ENCODE measurements at regions not wholly inside any gene's neighbourhood (a gene's known extent, or its start where the extent isn't known, plus 50 kb on each side); places are given as distances from the start of the nearest gene placed in this dataset.
A peak's percentile ranks its signal among the peaks of the same experiment; 100 is the strongest.
"Not testable (repeated sequence)": the region's sequence is repeated elsewhere in the genome, so short reads cannot be mapped to it uniquely, and the experiment has no call there.

DNA sequence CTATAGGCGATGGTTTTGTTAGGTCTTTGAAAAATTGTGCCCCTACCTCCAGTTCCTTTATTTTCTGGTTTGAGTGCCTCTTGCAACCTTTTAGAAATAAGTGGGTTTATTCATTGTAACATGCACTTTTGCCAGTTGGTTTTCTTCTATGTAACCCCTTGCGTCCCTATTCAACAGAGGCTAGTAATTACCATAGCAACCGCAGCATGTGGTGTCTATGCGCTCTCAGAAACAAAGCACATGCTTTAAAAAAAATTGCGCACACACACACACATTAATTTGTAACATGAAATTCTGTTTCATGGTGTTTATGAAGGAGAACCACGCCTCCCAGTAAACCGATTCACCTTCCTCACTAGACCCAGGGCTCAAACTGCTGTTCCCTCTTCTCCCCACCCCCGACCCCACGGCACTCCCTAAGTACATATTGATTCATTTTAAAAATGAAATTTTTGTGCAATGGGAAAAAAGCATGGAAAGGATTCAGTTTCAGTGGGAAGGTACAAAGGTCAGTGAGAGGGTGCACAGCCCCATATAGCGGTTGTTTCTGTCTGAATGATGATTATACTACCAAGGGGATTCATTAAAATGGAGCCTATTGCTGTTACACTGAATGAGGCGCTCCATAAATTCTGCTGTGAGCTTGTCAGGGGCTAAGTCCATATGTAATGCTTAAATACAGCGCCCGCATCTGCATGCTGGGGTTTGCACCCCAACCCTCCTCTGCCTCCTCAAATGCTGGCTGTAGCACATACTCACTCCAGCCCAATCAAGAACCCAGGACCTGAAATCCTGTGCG lies 206.9 kb downstream of the ICOS start:
- DNase-seq (ENCODE audit: low read depth), result no peak

DNA sequence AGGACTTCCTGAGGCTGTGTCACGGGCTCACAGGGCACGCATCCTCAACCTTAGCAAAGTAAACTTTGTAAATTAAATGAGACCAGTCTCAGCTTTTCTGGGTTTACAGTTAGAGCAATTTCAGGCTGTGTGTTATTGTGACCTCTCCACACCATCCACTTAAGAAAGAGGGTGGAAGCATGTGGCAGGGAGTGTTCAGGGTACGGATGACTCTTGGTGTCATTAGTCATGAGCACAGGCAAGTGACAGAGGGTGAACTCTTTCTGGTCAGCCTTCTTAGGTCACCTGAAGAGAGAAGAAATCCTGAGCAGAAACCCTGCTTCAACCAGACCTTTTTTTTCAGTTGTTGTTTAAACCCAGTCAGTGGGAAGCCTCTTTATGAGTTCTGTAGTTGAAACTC lies 207.9 kb downstream of the ICOS start:
- no peak for DNase-seq (ENCODE audit: low read depth)

DNA sequence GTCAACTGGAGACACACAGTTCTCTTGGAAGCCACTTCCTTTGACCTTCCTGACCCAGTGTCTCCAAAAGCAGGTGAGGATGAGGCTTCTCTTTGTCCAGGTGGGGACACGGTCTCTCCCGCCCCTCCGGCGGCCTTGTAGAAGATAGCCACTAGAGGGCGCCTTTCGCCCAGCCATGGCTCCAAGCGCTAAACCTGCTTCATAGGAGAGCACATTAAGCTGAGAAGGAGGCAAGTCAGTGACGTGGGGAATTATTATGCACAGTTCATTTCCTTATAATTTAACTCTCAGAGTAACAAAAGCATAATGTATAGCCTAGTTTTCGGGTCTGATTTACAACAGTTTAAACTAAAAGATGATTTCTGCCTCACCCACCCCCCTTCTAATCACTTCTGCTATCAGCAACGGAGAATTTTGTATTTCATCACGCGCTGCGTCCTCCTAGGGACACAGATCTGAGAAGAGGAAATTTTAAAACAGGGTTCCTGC lies 208.7 kb downstream of the ICOS start:
- peak; percentile 68 for DNase-seq (ENCODE audit: low read depth)

DNA sequence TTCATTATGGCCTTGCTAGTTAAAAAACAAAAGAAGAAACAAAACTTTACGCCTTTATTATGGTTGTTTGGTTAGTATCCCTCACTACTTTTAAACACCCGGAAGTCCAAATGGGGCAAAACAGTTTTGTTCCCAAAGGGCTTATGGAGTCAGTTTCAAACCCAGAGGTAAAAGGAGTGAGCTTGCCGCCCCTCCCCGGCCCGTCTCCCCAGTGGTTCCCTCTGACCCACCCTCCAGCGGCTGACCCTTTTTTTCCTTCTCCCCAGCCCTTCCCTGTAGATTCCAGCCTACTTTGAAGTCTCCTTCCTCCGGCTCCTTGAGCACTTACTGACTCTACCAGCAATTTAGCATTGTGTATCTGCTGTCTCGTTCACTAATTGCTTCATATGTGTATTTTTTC lies 209.2 kb downstream of the ICOS start:
- DNase-seq (ENCODE audit: low read depth), result no peak

DNA sequence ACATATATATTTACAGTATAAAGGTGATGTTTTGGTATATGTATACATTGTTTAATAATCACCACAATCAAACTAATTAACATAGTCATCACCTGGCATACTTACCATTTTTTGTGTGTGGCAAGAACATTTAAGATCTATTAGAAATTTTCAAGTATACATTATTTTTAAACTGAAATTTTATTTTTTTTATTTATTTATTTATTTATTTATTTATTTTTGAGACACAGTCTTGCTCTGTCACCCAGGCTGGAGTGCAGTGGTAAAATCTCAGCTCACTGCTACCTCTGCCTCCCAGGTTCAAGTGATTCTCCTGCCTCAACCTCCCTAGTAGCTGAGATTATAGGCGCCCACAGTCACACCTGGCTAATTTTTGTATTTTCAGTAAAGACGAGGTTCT lies 210.5 kb downstream of the ICOS start:
- not testable (repeated sequence) for DNase-seq (ENCODE audit: low read depth)

DNA sequence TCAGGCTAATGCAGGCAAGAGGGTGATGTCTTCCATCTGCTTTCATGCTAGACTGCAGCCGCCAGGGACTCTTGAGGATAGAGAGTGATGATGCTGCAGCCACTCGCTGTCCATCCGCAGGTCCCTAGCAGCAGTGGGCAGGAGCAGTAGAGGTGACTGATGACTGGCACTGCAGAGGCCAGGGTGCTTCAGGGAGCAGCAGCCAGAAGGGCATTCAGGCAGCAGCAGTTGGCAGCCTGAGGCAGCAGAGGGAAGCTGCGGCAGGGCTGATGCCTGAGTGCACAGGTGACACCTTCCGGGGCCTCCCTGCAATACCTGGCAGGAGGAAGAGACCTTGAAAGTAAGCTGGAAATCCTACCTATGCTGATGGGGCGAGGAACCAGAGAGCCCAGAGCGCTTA lies 214.2 kb downstream of the ICOS start:
- DNase-seq (ENCODE audit: low read depth), result no peak

GRCh38 chr2:204152616-204153015 lies 216.1 kb downstream of the ICOS start:
- peak; percentile 14 for DNase-seq (ENCODE audit: low read depth)

DNA sequence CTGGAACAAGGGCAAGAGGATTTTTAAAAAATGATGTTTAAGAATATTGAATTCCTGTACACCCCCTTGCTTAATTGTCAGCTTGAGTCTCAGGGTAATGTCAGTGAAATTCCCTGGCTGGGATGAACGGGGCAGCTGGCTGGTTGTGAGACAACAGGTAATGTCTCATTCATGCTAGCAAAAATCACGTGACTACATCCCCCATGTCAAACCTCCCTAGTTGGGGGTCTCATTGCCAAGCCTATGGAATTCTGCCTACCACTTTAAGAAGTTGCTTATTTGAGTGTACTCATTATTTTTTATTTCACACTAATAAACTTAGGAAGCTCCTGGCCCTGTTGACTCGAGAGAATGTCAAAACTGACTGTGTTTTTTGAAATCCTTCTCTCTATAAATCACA lies 218.3 kb downstream of the ICOS start:
- no peak for DNase-seq (ENCODE audit: low read depth)

DNA sequence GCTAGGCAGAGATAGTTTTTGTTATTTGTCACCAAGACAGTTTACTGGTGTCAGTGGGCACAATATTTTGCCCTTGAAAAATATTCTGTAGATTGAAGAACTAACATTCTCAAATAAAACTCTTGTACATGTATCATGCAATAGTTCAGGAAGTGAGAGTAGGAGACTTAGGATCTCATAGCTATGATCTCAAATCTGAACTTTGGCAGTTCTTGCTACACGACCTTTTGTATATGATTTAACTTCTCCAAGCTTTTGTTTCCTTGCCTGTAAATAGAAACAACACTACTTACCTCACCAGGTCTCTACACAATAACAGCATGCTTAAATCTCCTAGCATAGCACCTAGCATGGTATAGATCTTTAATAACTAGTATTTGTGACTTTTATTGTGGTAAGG lies 219.9 kb downstream of the ICOS start:
- DNase-seq (ENCODE audit: low read depth), result no peak

DNA sequence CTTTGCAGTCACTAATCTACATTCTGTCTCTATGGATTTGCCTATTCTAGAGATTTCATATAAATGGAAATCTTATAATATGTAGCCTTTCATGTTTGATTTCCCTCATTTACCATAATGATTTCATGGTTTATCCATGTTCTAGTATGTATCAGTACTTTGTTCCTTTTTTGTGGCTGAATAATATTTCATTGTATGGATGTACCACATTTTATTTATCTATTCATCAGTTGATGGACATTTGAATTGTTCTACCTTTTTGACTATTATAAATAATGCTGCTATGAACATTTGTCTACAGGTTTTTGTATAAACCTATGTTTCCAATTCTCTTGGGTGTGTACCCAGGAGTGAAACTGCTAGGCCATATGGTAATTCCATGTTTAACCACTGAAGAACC lies 221.1 kb downstream of the ICOS start:
- DNase-seq (ENCODE audit: low read depth), result no peak

DNA sequence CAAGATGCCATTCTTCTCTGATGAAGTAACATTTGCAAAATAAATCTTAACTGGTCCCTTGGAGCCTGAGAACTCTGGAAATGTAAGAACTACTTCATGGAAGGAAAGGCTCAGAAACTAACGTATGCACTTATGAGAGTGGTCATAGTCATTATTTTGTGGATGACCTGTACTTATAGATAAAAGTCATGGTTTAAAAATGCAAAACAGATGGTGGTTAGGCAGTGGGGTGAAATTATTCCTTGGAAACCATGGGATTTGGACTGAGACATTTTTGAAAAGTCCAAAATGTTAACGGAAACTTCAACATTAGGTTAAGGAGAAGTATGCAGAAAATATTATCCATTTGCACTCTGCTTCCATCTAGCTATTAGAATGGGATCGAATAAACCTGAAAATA lies 223.0 kb downstream of the ICOS start:
- no peak for DNase-seq (ENCODE audit: low read depth)

GRCh38 chr2:204160989-204161388 lies 224.4 kb downstream of the ICOS start:
- no peak for DNase-seq (ENCODE audit: low read depth)

GRCh38 chr2:204161886-204162285 lies 225.3 kb downstream of the ICOS start:
- DNase-seq (ENCODE audit: low read depth), result no peak

DNA sequence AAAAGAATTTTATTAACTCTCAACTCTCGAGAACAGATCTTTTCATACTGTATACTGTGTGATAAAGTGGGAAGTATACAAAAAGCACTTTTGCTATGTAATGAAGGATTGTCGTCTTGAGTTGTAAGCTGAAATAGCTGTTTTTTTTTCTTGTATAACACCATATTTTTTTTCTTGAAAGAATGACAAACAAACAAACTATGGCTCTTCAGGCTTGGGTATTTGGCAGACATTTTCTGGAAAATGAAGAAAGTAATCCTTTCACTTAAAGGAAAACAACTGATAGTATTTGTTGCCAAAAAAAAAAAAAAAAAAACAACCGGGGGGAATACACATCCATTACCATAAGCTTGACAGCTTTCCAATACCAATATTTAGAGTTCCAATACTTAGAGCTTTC lies 230.4 kb downstream of the ICOS start:
- DNase-seq (ENCODE audit: low read depth), result no peak

- DNase-seq (ENCODE audit: low read depth), result not testable (repeated sequence)
Measured at GRCh38 chr2:204167670-204168069, 231.1 kb downstream of the ICOS start.

- no peak for DNase-seq (ENCODE audit: low read depth)
Measured at GRCh38 chr2:204170411-204170810, 233.8 kb downstream of the ICOS start.

GRCh38 chr2:204171432-204172144 lies 235.0 kb downstream of the ICOS start:
- DNase-seq (ENCODE audit: low read depth), result no peak

DNA sequence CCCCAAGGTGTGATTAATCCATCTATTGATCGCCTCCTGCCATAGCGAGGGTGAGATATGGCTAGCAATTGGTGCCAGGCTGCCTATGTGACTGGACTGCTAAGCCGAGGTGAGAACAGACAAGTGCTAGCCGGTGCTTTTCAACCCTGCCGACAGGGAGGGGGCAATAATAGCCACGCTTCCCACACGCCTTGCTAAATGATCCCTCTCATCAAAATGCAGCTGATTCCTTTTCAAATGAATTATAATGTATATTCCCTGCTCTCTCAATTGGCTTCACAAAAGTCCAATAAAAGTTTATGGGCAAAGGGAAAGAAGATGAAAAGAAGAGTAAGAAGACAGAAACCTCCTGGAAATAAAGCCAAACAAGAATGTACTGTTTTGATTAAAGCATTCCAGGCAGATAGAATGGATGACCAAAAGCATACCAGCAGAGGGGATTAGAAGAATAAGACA lies 235.6 kb downstream of the ICOS start:
- no peak for DNase-seq (ENCODE audit: low read depth)

DNA sequence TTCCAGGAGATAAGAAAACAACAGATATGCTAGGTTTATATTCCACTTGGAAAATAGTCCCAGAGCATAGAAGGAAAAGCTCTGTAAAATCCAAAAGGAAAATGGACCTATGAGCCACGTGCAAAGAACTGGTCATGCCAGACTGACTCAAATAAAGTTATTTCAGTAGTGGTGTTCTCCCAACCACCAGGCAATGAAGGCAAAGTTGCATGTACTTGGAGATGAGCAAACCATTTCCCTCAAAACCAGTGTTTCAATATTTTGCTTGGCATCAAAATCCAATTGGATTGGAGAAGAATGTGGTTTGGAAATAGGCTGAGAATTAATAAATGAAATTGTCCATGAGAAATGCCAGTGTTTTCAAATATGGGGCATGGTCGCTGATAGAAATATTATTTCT lies 237.5 kb downstream of the ICOS start:
- DNase-seq (ENCODE audit: low read depth), result no peak

- no peak for DNase-seq (ENCODE audit: low read depth)
Measured at GRCh38 chr2:204175552-204176271, 239.1 kb downstream of the ICOS start.

- no peak for DNase-seq (ENCODE audit: low read depth)
Measured at GRCh38 chr2:204176306-204176705, 239.7 kb downstream of the ICOS start.

DNA sequence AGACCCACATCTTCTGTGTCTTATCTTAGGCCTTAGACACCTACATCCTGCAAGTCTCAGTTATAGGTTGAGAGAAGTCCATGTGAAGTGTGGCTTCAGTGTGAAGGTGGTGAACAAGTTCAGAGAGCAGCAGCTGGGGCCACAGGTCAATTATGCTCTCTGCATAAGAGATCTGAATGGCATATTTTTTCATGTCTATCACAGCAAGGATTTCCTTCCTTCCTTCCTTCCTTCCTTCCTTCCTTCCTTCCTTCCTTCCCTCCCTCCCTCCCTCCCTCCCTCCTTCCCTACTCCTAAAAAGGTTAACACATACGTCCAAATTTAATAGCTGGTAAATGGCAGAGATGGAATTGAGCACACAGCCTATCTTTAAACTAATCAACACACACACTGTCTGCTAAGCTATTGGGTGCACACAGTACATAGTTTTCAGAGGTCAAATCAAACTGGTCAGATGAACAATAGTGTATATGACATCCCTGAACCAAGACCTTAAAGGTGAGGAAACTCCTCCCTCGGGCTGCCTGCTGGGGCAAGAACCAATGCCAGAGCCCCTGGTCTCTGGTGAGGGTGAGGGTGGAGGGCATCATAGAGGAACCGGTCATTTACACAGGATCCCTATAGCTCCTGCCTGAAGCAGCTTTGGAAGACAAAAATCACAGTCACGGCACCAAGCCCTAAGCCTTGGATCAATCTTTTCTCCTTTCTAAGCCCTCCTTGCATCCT lies 240.9 kb downstream of the ICOS start:
- no peak for DNase-seq (ENCODE audit: low read depth)

All from Daoy (cell line).